Stomach smooth muscle (tissue), 2 donors: ENCODE measurements at regions not wholly inside any gene's neighbourhood (a gene's known extent, or its start where the extent isn't known, plus 50 kb on each side); places are given as distances from the start of the nearest gene placed in this dataset.

Experiments used
- H3K27ac ChIP-seq: one replicate; pipeline ENCODE4 v1.7.0; 2013; ENCODE audit warnings: mild to moderate bottlenecking, low read length, inconsistent platforms
- H3K27me3 ChIP-seq, 2 donors: one replicate each; pipeline ENCODE4 v1.7.0; 2013; ENCODE audit warnings: low read length in 2 of 2; ENCODE audit not compliant: insufficient read depth in 2 of 2, control insufficient read depth in 1 of 2
- H3K36me3 ChIP-seq, 2 donors: one replicate each; pipeline ENCODE4 v1.7.0; 2013; ENCODE audit warnings: low read length in 2 of 2; ENCODE audit not compliant: control insufficient read depth in 2 of 2, insufficient read depth in 2 of 2
- H3K4me1 ChIP-seq: one replicate; pipeline ENCODE4 v1.7.0; 2013; ENCODE audit warnings: low read length; ENCODE audit not compliant: control insufficient read depth, insufficient read depth
- H3K4me3 ChIP-seq, 2 donors: one replicate each; pipeline ENCODE4 v1.7.0; 2013; ENCODE audit warnings: low read length in 2 of 2
- H3K9ac ChIP-seq, 2 donors: one replicate each; pipeline ENCODE4 v1.7.0; 2013; ENCODE audit warnings: low read length in 2 of 2, mild to moderate bottlenecking in 1 of 2
- H3K9me3 ChIP-seq, 2 donors: one replicate each; pipeline ENCODE4 v1.7.0; 2013; ENCODE audit warnings: low read length in 2 of 2; ENCODE audit not compliant: control insufficient read depth in 2 of 2
- donor health status: healthy.
- donor health status: Pancreatic carcinoma.

- no peak overlapping the region for H3K4me3 ChIP-seq
- H3K4me1 ChIP-seq: no peaks in the 10 kb centered on the region
- no peak overlapping the region for H3K9ac ChIP-seq
- no peak overlapping the region for H3K27ac ChIP-seq
- H3K36me3 ChIP-seq: no peaks in the 10 kb centered on the region
- H3K27me3 ChIP-seq: no peaks in the 10 kb centered on the region
- no peaks in the 10 kb centered on the region for H3K9me3 ChIP-seq
These were observed 1676.8 kb upstream of the PCDH20 start for GRCh38 chr13:63092456-63092855.

GRCh38 chr13:63090524-63090923 lies 1674.9 kb upstream of the PCDH20 start:
- Histone ChIP-seq H3K9ac (no peak overlapping the region), H3K27ac (no peak overlapping the region), H3K4me3 (no peak overlapping the region), H3K27me3 (no peaks in the 10 kb centered on the region), H3K4me1 (no peaks in the 10 kb centered on the region), H3K36me3 (no peaks in the 10 kb centered on the region), H3K9me3 (no peaks in the 10 kb centered on the region)

GRCh38 chr13:63088226-63088625 lies 1672.6 kb upstream of the PCDH20 start:
- no peaks in the 10 kb centered on the region for H3K4me1 ChIP-seq
- H3K4me3 ChIP-seq: no peak overlapping the region
- H3K27me3 ChIP-seq: no peaks in the 10 kb centered on the region
- no peaks in the 10 kb centered on the region for H3K36me3 ChIP-seq
- no peak overlapping the region for H3K9ac ChIP-seq
- H3K9me3 ChIP-seq: no peaks in the 10 kb centered on the region
- no peak overlapping the region for H3K27ac ChIP-seq

- Histone ChIP-seq H3K27me3 (no peaks in the 10 kb centered on the region), H3K9ac (no peak overlapping the region), H3K27ac (no peak overlapping the region), H3K36me3 (no peaks in the 10 kb centered on the region), H3K4me3 (no peak overlapping the region), H3K4me1 (no peaks in the 10 kb centered on the region), H3K9me3 (no peaks in the 10 kb centered on the region)
These were observed 1670.6 kb upstream of the PCDH20 start for GRCh38 chr13:63086286-63086685.

- Histone ChIP-seq H3K36me3 (no peaks in the 10 kb centered on the region), H3K27me3 (no peaks in the 10 kb centered on the region), H3K27ac (no peak overlapping the region), H3K4me3 (no peak overlapping the region), H3K9ac (no peak overlapping the region), H3K4me1 (no peaks in the 10 kb centered on the region), H3K9me3 (no peaks in the 10 kb centered on the region)
These were observed 1670.2 kb upstream of the PCDH20 start for GRCh38 chr13:63085851-63086250.

- H3K9ac ChIP-seq: no peak overlapping the region
These were observed 1665.9 kb upstream of the PCDH20 start for GRCh38 chr13:63081400-63082014.

GRCh38 chr13:63075126-63075525 lies 1659.5 kb upstream of the PCDH20 start:
- Histone ChIP-seq H3K4me3 (no peak overlapping the region), H3K27ac (no peak overlapping the region), H3K9ac (no peak overlapping the region), H3K36me3 (no peaks in the 10 kb centered on the region), H3K4me1 (no peaks in the 10 kb centered on the region), H3K9me3 (no peaks in the 10 kb centered on the region), H3K27me3 (no peaks in the 10 kb centered on the region)

More at GRCh38 chr13:63081400-63082014, 1665.9 kb upstream of the PCDH20 start:
- H3K4me1 ChIP-seq: no peaks in the 10 kb centered on the region
- no peak overlapping the region for H3K27ac ChIP-seq
- H3K4me3 ChIP-seq: no peak overlapping the region
- no peaks in the 10 kb centered on the region for H3K27me3 ChIP-seq
- no peaks in the 10 kb centered on the region for H3K36me3 ChIP-seq
- H3K9me3 ChIP-seq: no peaks in the 10 kb centered on the region

- no peak overlapping the region for H3K9ac ChIP-seq
- H3K27me3 ChIP-seq: no peaks in the 10 kb centered on the region
- no peak overlapping the region for H3K4me3 ChIP-seq
- H3K9me3 ChIP-seq: no peaks in the 10 kb centered on the region
- no peaks in the 10 kb centered on the region for H3K36me3 ChIP-seq
- no peaks in the 10 kb centered on the region for H3K4me1 ChIP-seq
- H3K27ac ChIP-seq: no peak overlapping the region
These were observed 1634.6 kb upstream of the PCDH20 start for GRCh38 chr13:63050287-63050686.

- no peak overlapping the region for H3K27ac ChIP-seq
- no peaks in the 10 kb centered on the region for H3K9me3 ChIP-seq
- H3K9ac ChIP-seq: no peak overlapping the region
- H3K36me3 ChIP-seq: no peaks in the 10 kb centered on the region
- H3K27me3 ChIP-seq: no peaks in the 10 kb centered on the region
- H3K4me1 ChIP-seq: peaks cover 4% of the 10 kb centered on the region
- H3K4me3 ChIP-seq: no peak overlapping the region
These were observed 1633.0 kb upstream of the PCDH20 start for GRCh38 chr13:63048653-63049052.

- Histone ChIP-seq H3K9me3 (no peaks in the 10 kb centered on the region), H3K9ac (no peak overlapping the region), H3K4me1 (peaks cover 4% of the 10 kb centered on the region), H3K4me3 (no peak overlapping the region), H3K36me3 (no peaks in the 10 kb centered on the region), H3K27ac (no peak overlapping the region), H3K27me3 (no peaks in the 10 kb centered on the region)
These were observed 1629.1 kb upstream of the PCDH20 start for GRCh38 chr13:63044589-63045313.

- no peak overlapping the region for H3K4me3 ChIP-seq
- H3K9ac ChIP-seq: no peak overlapping the region
- no peaks in the 10 kb centered on the region for H3K27me3 ChIP-seq
- H3K27ac ChIP-seq: no peak overlapping the region
- peaks cover 4% of the 10 kb centered on the region for H3K4me1 ChIP-seq
- H3K36me3 ChIP-seq: no peaks in the 10 kb centered on the region
- H3K9me3 ChIP-seq: no peaks in the 10 kb centered on the region
These were observed 1627.0 kb upstream of the PCDH20 start for GRCh38 chr13:63042686-63043085.
